Mesothelial cell of epicardium (in vitro differentiated cells): ENCODE measurements at regions not wholly inside any gene's neighbourhood (a gene's known extent, or its start where the extent isn't known, plus 50 kb on each side); places are given as distances from the start of the nearest gene placed in this dataset.

ENCODE experiments used
- DNase-seq, 2 experiments: peaks; one replicate each; pipeline ENCODE4 v3.0.0; 2021; ENCODE audit warnings: low spot score in 2 of 2; ENCODE audit not compliant: unreplicated experiment in 2 of 2
- H3K27ac Mint-ChIP-seq: 2 replicates; pipeline ENCODE4 v1.8.0; 2021; ENCODE audit warnings: mixed read lengths
- H3K27me3 Mint-ChIP-seq: 2 replicates; pipeline ENCODE4 v1.8.0; 2021; ENCODE audit warnings: low read depth, mixed read lengths
- H3K36me3 Mint-ChIP-seq: 2 replicates; pipeline ENCODE4 v1.8.0; 2021; ENCODE audit warnings: mixed read lengths
- H3K4me1 Mint-ChIP-seq: 2 replicates; pipeline ENCODE4 v1.8.0; 2021; ENCODE audit warnings: mixed read lengths
- H3K4me3 Mint-ChIP-seq: 2 replicates; pipeline ENCODE4 v1.8.0; 2021; ENCODE audit warnings: mild to moderate bottlenecking, moderate library complexity, mixed read lengths
- H3K9me3 Mint-ChIP-seq: 2 replicates; pipeline ENCODE4 v1.8.0; 2021; ENCODE audit warnings: mixed read lengths
- TF ChIP-seq, protein P1 (sequence below): fragments of 200-600 bp; sonication (generic); IDR thresholded peaks from one replicate; pipeline ENCODE4 v1.5.0; 2021; ENCODE audit warnings: antibody characterized with exemption; ENCODE audit not compliant: unreplicated experiment

- DNase-seq = no peak
- no peaks in the 10 kb centered on the region for H3K36me3 Mint-ChIP-seq
- H3K4me1 Mint-ChIP-seq = peaks cover 33% of the 10 kb centered on the region
- TF ChIP-seq, protein P1, sequence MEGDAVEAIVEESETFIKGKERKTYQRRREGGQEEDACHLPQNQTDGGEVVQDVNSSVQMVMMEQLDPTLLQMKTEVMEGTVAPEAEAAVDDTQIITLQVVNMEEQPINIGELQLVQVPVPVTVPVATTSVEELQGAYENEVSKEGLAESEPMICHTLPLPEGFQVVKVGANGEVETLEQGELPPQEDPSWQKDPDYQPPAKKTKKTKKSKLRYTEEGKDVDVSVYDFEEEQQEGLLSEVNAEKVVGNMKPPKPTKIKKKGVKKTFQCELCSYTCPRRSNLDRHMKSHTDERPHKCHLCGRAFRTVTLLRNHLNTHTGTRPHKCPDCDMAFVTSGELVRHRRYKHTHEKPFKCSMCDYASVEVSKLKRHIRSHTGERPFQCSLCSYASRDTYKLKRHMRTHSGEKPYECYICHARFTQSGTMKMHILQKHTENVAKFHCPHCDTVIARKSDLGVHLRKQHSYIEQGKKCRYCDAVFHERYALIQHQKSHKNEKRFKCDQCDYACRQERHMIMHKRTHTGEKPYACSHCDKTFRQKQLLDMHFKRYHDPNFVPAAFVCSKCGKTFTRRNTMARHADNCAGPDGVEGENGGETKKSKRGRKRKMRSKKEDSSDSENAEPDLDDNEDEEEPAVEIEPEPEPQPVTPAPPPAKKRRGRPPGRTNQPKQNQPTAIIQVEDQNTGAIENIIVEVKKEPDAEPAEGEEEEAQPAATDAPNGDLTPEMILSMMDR = no peak
- H3K27ac Mint-ChIP-seq = no peak overlapping the region
- no peaks in the 10 kb centered on the region for H3K9me3 Mint-ChIP-seq
- no peaks in the 10 kb centered on the region for H3K27me3 Mint-ChIP-seq
- H3K4me3 Mint-ChIP-seq = no peak overlapping the region
Observed at GRCh38 chr2:234373060-234373459, 123.8 kb downstream of the ARL4C start.

DNA sequence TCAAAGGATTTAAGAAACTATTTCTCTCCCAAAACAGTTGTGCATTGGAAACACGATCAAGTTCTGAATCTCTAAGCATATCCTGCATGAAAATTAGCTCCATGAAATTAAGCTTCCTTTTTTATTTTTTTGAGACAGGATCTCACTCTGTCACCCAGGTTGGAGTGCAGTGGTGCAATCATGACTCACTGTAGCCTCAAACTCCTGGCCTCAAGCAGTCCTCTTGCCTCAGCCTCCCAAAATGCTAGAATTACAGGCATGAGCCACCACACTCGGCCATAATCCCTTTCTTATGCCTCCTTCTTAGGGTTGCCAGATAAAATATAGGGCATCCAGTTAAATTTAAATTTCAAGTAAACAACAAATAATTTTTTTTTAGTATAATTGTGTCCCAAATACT, 124.4 kb downstream of the ARL4C start:
- no peaks in the 10 kb centered on the region for H3K36me3 Mint-ChIP-seq
- no peak overlapping the region for H3K27ac Mint-ChIP-seq

GRCh38 chr2:234368861-234369261, 128.0 kb downstream of the ARL4C start:
- no peaks in the 10 kb centered on the region for H3K9me3 Mint-ChIP-seq

More for the DNA sequence above, 124.4 kb downstream of the ARL4C start:
- Mint-ChIP-seq H3K4me3 (no peak overlapping the region), H3K27me3 (no peaks in the 10 kb centered on the region), H3K4me1 (peaks cover 29% of the 10 kb centered on the region), H3K9me3 (no peaks in the 10 kb centered on the region)
- DNase-seq = no peak
- TF ChIP-seq, protein P1 = no peak

GRCh38 chr2:234366891-234367290, 130.0 kb downstream of the ARL4C start:
- Mint-ChIP-seq H3K4me1 (peaks cover 58% of the 10 kb centered on the region), H3K36me3 (no peaks in the 10 kb centered on the region)
- DNase-seq = no peak

More at GRCh38 chr2:234368861-234369261, 128.0 kb downstream of the ARL4C start:
- TF ChIP-seq, protein P1 = no peak
- H3K27me3 Mint-ChIP-seq = no peaks in the 10 kb centered on the region
- peaks cover 52% of the 10 kb centered on the region for H3K4me1 Mint-ChIP-seq
- H3K36me3 Mint-ChIP-seq = no peaks in the 10 kb centered on the region
- no peak for DNase-seq
- no peak overlapping the region for H3K4me3 Mint-ChIP-seq
- peak overlapping the region; percentile 64 for H3K27ac Mint-ChIP-seq

GRCh38 chr2:234364661-234365060, 132.2 kb downstream of the ARL4C start:
- peaks cover 8% of the 10 kb centered on the region for H3K9me3 Mint-ChIP-seq
- peaks cover 55% of the 10 kb centered on the region for H3K4me1 Mint-ChIP-seq
- no peak for DNase-seq
- H3K36me3 Mint-ChIP-seq = peaks cover 3% of the 10 kb centered on the region
- peak overlapping the region; percentile 45 for H3K27ac Mint-ChIP-seq
- H3K4me3 Mint-ChIP-seq = no peak overlapping the region
- TF ChIP-seq, protein P1 = no peak
- H3K27me3 Mint-ChIP-seq = no peaks in the 10 kb centered on the region

More at GRCh38 chr2:234366891-234367290, 130.0 kb downstream of the ARL4C start:
- Mint-ChIP-seq H3K27ac (peak overlapping the region; percentile 83), H3K27me3 (no peaks in the 10 kb centered on the region), H3K9me3 (no peaks in the 10 kb centered on the region), H3K4me3 (no peak overlapping the region)
- TF ChIP-seq, protein P1 = no peak
